ENCODE measurements at regions not wholly inside any gene's neighbourhood (a gene's known extent, or its start where the extent isn't known, plus 50 kb on each side); places are given as distances from the start of the nearest gene placed in this dataset.
"Not testable (repeated sequence)": the region's sequence is repeated elsewhere in the genome, so short reads cannot be mapped to it uniquely, and the experiment has no call there.

DNA sequence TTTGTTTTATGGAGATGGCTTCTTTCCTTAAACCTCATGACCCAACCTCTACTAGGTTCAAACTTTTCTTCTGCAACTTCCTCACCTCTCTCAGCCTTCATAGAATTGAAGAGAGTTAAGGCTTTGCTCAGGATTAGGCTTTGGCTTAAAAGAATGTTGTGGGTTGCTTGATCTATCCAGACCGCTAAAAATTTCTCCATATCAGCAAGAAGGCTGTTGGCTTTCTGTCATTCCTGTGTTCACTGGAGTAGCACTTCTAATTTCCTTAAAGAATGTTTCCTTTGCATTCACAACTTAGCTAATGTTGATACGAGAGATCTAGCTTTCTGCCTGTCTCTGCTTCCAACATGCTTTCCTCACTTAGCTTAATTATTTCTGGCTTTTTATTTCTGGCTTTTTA is 58.1 kb upstream of the KYNU start:
- no peak for DNase-seq
- intact Hi-C loops (cut with DNase I) = no loop called here
- no peak overlapping the region for H3K4me3 ChIP-seq
- peaks cover 0 to 2% of the 10 kb centered on the region in 2 donors for H3K4me1 ChIP-seq (replicated peaks in 1 of 2)
- H3K27me3 ChIP-seq = no peaks in the 10 kb centered on the region
- no peaks in the 10 kb centered on the region for H3K9me3 ChIP-seq (replicated peaks in 1 of 3)
- no peak overlapping the region for H3K27ac ChIP-seq
- no peaks in the 10 kb centered on the region for H3K36me3 ChIP-seq (replicated peaks in 1 of 2)
- no peak for TF ChIP-seq POLR2A (IDR thresholded peaks at IDR 0.05)
- TF ChIP-seq, protein P1, sequence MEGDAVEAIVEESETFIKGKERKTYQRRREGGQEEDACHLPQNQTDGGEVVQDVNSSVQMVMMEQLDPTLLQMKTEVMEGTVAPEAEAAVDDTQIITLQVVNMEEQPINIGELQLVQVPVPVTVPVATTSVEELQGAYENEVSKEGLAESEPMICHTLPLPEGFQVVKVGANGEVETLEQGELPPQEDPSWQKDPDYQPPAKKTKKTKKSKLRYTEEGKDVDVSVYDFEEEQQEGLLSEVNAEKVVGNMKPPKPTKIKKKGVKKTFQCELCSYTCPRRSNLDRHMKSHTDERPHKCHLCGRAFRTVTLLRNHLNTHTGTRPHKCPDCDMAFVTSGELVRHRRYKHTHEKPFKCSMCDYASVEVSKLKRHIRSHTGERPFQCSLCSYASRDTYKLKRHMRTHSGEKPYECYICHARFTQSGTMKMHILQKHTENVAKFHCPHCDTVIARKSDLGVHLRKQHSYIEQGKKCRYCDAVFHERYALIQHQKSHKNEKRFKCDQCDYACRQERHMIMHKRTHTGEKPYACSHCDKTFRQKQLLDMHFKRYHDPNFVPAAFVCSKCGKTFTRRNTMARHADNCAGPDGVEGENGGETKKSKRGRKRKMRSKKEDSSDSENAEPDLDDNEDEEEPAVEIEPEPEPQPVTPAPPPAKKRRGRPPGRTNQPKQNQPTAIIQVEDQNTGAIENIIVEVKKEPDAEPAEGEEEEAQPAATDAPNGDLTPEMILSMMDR (IDR thresholded peaks at IDR 0.05) = no peak
- WGBS, 4 donors = 86 to 97% (median 94%) methylated on average over 2 of the region's 2 CpGs

DNA sequence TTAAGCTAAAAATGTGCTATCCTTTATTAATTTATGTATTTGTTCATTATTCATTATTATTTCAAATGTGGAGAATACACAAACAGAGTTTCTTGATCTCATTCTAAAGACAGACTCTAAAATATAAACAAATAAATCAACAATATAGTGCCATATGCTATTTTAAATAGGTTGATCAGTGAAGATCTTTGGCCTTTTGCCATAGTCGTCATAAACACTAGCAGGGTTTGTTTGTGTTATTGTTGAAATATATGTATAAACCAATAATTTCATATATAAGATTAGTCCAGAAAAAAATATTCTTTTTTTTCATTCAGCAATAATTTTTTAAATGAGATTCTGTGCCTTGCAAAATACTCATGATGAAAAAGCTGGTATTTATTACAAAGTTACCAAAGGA is 62.1 kb upstream of the KYNU start:
- 63 to 86% (median 70%) methylated on average over 1 of the region's 1 CpG for WGBS, 4 donors
- intact Hi-C loops (cut with DNase I) = no loop called here
- H3K4me3 ChIP-seq = no peak overlapping the region
- H3K27me3 ChIP-seq = no peaks in the 10 kb centered on the region
- H3K4me1 ChIP-seq (replicated peaks in 1 of 2) = peaks cover 0 to 8% of the 10 kb centered on the region in 2 donors
- no peak for DNase-seq
- H3K27ac ChIP-seq = no peak overlapping the region
- H3K9me3 ChIP-seq (replicated peaks in 1 of 3) = no peaks in the 10 kb centered on the region
- no peaks in the 10 kb centered on the region for H3K36me3 ChIP-seq (replicated peaks in 1 of 2)
- TF ChIP-seq, protein P1 (IDR thresholded peaks at IDR 0.05) = no peak
- TF ChIP-seq POLR2A (IDR thresholded peaks at IDR 0.05) = no peak

DNA sequence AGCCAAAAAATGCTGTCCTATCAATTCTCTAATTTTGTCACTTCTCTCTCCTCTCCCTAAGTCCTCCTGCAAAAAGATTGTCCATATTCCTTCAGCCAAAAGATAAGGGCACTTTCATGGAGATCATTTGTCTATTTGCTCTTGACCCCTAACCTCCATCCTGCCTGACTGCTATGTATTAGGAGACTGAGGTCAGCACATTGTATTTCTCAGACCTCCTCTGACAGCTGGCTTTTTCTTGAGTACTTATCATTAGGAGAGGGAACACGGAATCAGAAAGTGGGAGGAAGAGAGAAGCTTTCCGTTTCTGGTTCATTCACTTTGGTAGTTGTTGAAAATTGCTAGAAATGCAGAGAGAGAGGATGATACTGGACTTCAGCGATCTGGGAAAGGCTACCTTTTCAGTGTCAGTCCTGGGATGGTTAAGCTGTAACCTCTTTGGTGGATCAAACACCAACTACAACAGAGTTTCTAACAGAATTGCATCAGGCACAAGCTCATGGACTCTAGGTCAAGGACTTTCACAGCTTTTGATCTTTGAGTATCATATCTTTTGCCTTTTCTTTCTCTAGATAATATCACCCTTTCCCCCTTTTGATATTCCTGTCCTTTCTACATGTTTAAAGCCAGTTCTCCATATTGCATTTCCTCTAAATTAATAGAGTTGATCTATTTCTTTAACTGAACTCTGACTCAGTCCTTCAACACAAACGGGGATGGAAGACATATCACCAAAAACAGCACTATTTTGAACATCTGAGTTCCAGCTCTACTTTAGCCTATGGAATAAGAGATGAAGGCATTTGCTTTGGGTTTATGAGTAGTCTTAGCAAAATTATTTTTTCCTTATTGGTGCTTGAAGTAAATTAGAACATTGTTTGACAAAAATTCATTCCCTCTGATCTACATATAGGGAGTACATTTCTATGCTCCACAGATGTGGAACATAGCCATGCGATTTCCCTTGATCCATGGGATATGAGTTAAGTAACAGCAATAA is 63.3 kb upstream of the KYNU start:
- intact Hi-C loops (cut with DNase I) = no loop called here
- Histone ChIP-seq H3K9me3 (replicated peaks in 1 of 3) (no peaks in the 10 kb centered on the region), H3K36me3 (replicated peaks in 1 of 2) (no peaks in the 10 kb centered on the region), H3K27ac (peak overlapping the region in 3 of 5 donors; percentile 1 to 51 (median 48)), H3K4me1 (replicated peaks in 1 of 2) (peaks cover 0 to 8% of the 10 kb centered on the region in 2 donors), H3K27me3 (no peaks in the 10 kb centered on the region), H3K4me3 (no peak overlapping the region)
- peak in 1 of 7 donors; percentile 19 for DNase-seq
- WGBS, 4 donors = 46 to 57% (median 47%) methylated on average over 5 of the region's 5 CpGs
- no peak for TF ChIP-seq POLR2A (IDR thresholded peaks at IDR 0.05)
- TF ChIP-seq, protein P1 (IDR thresholded peaks at IDR 0.05) = no peak

DNA sequence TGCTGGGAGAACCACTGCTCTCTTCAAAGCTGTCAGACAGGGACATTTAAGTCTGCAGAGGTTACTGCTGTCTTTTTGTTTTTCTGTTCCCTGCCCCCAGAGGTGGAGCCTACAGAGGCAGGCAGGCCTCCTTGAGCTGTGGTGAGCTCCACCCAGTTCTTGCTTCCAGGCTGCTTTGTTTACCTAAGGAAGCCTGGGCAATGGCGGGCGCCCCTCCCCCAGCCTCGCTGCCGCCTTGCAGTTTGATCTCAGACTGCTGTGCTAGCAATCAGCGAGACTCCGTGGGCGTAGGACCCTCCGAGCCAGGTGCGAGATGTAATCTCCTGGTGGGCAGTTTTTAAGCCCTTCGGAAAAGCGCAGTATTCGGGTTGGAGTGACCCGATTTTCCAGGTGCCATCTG is 65.8 kb upstream of the KYNU start:
- H3K4me1 ChIP-seq (replicated peaks in 1 of 2); H3K27me3 ChIP-seq; H3K9me3 ChIP-seq (replicated peaks in 1 of 3); intact Hi-C loops (cut with DNase I); H3K4me3 ChIP-seq; DNase-seq; H3K27ac ChIP-seq; H3K36me3 ChIP-seq (replicated peaks in 1 of 2): not testable (repeated sequence)
- 75 to 91% (median 88%) methylated on average over 4 to 13 of the region's 13 CpGs for WGBS, 4 donors

DNA sequence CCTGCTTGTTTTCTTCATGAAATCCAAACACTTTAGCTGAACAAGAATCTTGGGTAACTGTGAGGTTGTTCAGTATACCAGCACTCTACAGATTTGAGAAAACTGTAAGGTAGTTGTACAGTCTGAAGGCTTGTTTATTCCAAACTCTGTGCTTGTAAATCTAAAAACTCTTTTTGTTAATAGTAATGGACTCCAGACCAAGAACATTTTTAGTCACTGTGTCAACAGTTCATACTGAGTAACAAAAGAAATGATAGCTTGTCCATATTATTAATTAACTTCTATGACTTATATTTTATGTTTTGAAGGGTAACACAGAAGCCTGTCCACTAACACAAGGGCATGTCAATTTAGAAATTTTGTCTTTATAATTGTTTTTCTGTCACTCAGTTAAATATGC is 72.2 kb upstream of the KYNU start:
- no peaks in the 10 kb centered on the region for H3K36me3 ChIP-seq (replicated peaks in 1 of 2)
- no peak overlapping the region for H3K27ac ChIP-seq
- no peak for DNase-seq
- no peak for TF ChIP-seq POLR2A (IDR thresholded peaks at IDR 0.05)
- TF ChIP-seq, protein P1 (IDR thresholded peaks at IDR 0.05) = no peak
- H3K4me3 ChIP-seq = no peak overlapping the region
- no peaks in the 10 kb centered on the region for H3K27me3 ChIP-seq
- H3K4me1 ChIP-seq (replicated peaks in 1 of 2) = no peaks in the 10 kb centered on the region
- intact Hi-C loops (cut with DNase I) = no loop called here
- H3K9me3 ChIP-seq (replicated peaks in 1 of 3) = no peaks in the 10 kb centered on the region

All from adrenal gland (tissue), 9 donors.